PC-3 (cell line): ENCODE measurements at regions not wholly inside any gene's neighbourhood (a gene's known extent, or its start where the extent isn't known, plus 50 kb on each side); places are given as distances from the start of the nearest gene placed in this dataset.

Source experiments
- ATAC-seq: fragments of 200-7000 bp; cut with Tn5 transposase; 2 replicates; pipeline ENCODE4 v1.9.1; 2020; ENCODE audit warnings: mild to moderate bottlenecking, moderate library complexity
- BruUV-seq: library from RNA; stranded (reverse); fragments of 400-500 nt; replicated peaks from 2 replicates; lab custom pipeline; 2021; lab: Mats Ljungman, UMichigan
- CTCF ChIA-PET: fragments of 300-600 bp; sonication (Branson Sonifier 250); formaldehyde crosslinking; loops from one replicate; lab custom pipeline; 2022; ENCODE audit warnings: antibody characterized with exemption; lab: Charles Lee
- POLR2A ChIA-PET: fragments of 300-600 bp; sonication (Branson Sonifier 250); formaldehyde crosslinking; loops from one replicate; lab custom pipeline; 2022; ENCODE audit warnings: antibody characterized with exemption; ENCODE audit not compliant: unreplicated experiment; lab: Charles Lee
- DNase-seq: peaks from one replicate; pipeline ENCODE4 v3.0.0-alpha.2; 2015
- H2AFZ ChIP-seq: fragments of 300-600 bp; sonication (generic); 2 replicates; pipeline ENCODE4 v1.6.0; 2016; ENCODE audit warnings: antibody characterized with exemption, low read length
- H3F3A ChIP-seq: fragments of 300-600 bp; sonication (generic); one replicate; pipeline ENCODE4 v1.6.0; 2017; ENCODE audit warnings: antibody characterized with exemption, low read length, control low read depth, mild to moderate bottlenecking; ENCODE audit not compliant: unreplicated experiment
- H3K27ac ChIP-seq: fragments of 300-600 bp; sonication (generic); 2 replicates; pipeline ENCODE4 v1.5.1; 2016; ENCODE audit warnings: mild to moderate bottlenecking, low read length
- H3K27me3 ChIP-seq: fragments of 300-600 bp; sonication (generic); 2 replicates; pipeline ENCODE4 v1.6.1; 2016; ENCODE audit warnings: low read length, mixed read lengths
- H3K36me3 ChIP-seq: fragments of 300-600 bp; sonication (generic); 2 replicates; pipeline ENCODE4 v1.6.1; 2016; ENCODE audit warnings: low read depth, mixed run types, low read length, mixed read lengths
- H3K4me1 ChIP-seq: fragments of 300-600 bp; sonication (generic); 2 replicates; pipeline ENCODE4 v1.5.1; 2016; ENCODE audit warnings: low read length; ENCODE audit not compliant: insufficient read depth
- H3K4me2 ChIP-seq: fragments of 300-600 bp; sonication (generic); 2 replicates; pipeline ENCODE4 v1.6.0; 2016; ENCODE audit warnings: low read length
- H3K4me3 ChIP-seq: fragments of 300-600 bp; sonication (generic); 2 replicates; pipeline ENCODE4 v1.5.1; 2016; ENCODE audit warnings: mild to moderate bottlenecking, low read length, mixed read lengths
- H3K79me2 ChIP-seq: fragments of 300-600 bp; sonication (generic); 2 replicates; pipeline ENCODE4 v1.6.1; 2017; ENCODE audit warnings: low read length, mixed read lengths
- H3K9ac ChIP-seq: fragments of 300-600 bp; sonication (generic); 2 replicates; pipeline ENCODE4 v1.6.0; 2016; ENCODE audit warnings: mild to moderate bottlenecking, low read length
- H3K9me2 ChIP-seq: fragments of 300-600 bp; sonication (generic); replicated peaks from 2 replicates; pipeline ENCODE4 v1.6.1; 2016; ENCODE audit warnings: mixed run types, low read length, mixed read lengths
- H3K9me3 ChIP-seq: fragments of 300-600 bp; sonication (generic); 2 replicates; pipeline ENCODE4 v1.6.1; 2016; ENCODE audit warnings: low read length, mixed read lengths
- H4K20me1 ChIP-seq: fragments of 300-600 bp; sonication (generic); 2 replicates; pipeline ENCODE4 v1.6.1; 2016; ENCODE audit warnings: low read length, mixed read lengths
- CTCF ChIP-seq: fragments of 300-600 bp; sonication (generic); conservative IDR thresholded peaks from 2 replicates; pipeline ENCODE4 v1.5.1; 2017; ENCODE audit warnings: antibody characterized with exemption, low read depth, mild to moderate bottlenecking, low read length
- EZH2 ChIP-seq: fragments of 300-600 bp; sonication (generic); IDR thresholded peaks from one replicate; pipeline ENCODE4 v1.6.1; 2017; ENCODE audit warnings: antibody characterized with exemption, mild to moderate bottlenecking, low read length; ENCODE audit not compliant: unreplicated experiment
- EZH2phosphoT487 ChIP-seq: fragments of 300-600 bp; sonication (generic); IDR thresholded peaks from 2 replicates; pipeline ENCODE4 v1.6.1; 2018; ENCODE audit warnings: mild to moderate bottlenecking, antibody characterized with exemption, low read length, borderline replicate concordance
- intact Hi-C: fragments of 100-400 bp; cut with micrococcal nuclease; formaldehyde crosslinking; loops from 2 replicates; pipeline ENCODE4 v1.9.0; 2023

- no peaks in the 10 kb centered on the region for H3K9me3 ChIP-seq
- no peak overlapping the region for H3K4me2 ChIP-seq
- BruUV-seq: no TSS peak
- H3K36me3 ChIP-seq: no peaks in the 10 kb centered on the region; the same call in 1 of the 2 replicates
- no peak overlapping the region for H3K9ac ChIP-seq
- H3F3A ChIP-seq: no peaks in the 10 kb centered on the region
- intact Hi-C loops: no loop called here
- H3K27ac ChIP-seq: no peak overlapping the region
- no peak overlapping the region for H3K4me3 ChIP-seq
- ChIA-PET POLR2A (no interaction called here), CTCF (no interaction called here)
- DNase-seq (no peak), ATAC-seq (no peak)
- H3K27me3 ChIP-seq: peaks cover 36% of the 10 kb centered on the region
- TF ChIP-seq EZH2phosphoT487 (no peak), CTCF (no peak), EZH2 (no peak)
- no peaks in the 10 kb centered on the region for H4K20me1 ChIP-seq
- no peaks in the 10 kb centered on the region for H3K79me2 ChIP-seq
- no peak overlapping the region for H2AFZ ChIP-seq
- H3K4me1 ChIP-seq: no peaks in the 10 kb centered on the region
- H3K9me2 ChIP-seq: no peaks in the 10 kb centered on the region
These were observed 135.1 kb upstream of the PPP1R26 start for GRCh38 chr9:135344523-135344901.

GRCh38 chr9:135344915-135345500 is 134.6 kb upstream of the PPP1R26 start:
- ChIA-PET CTCF (no interaction called here), POLR2A (no interaction called here)
- Histone ChIP-seq H3K36me3 (no peaks in the 10 kb centered on the region; the same call in 1 of the 2 replicates), H3K79me2 (no peaks in the 10 kb centered on the region), H3K4me3 (no peak overlapping the region), H3F3A (no peaks in the 10 kb centered on the region), H3K27me3 (peaks cover 31% of the 10 kb centered on the region), H3K4me2 (no peak overlapping the region), H3K9ac (no peak overlapping the region), H2AFZ (no peak overlapping the region), H3K9me3 (no peaks in the 10 kb centered on the region), H3K9me2 (no peaks in the 10 kb centered on the region), H3K4me1 (no peaks in the 10 kb centered on the region), H4K20me1 (no peaks in the 10 kb centered on the region), H3K27ac (no peak overlapping the region)
- ATAC-seq (no peak), DNase-seq (no peak)
- TF ChIP-seq CTCF: no peak
- TF ChIP-seq EZH2phosphoT487: no peak
- no peak for TF ChIP-seq EZH2
- intact Hi-C loops: no loop called here
- no TSS peak for BruUV-seq

- DNase-seq: no peak
- ChIA-PET CTCF (no interaction called here), POLR2A (no interaction called here)
- Histone ChIP-seq H3K27me3 (peaks cover 25% of the 10 kb centered on the region), H3K9me3 (no peaks in the 10 kb centered on the region), H3K4me2 (no peak overlapping the region), H2AFZ (no peak overlapping the region), H3F3A (no peaks in the 10 kb centered on the region), H3K79me2 (no peaks in the 10 kb centered on the region), H3K36me3 (no peaks in the 10 kb centered on the region; the same call in 1 of the 2 replicates), H4K20me1 (no peaks in the 10 kb centered on the region), H3K4me1 (no peaks in the 10 kb centered on the region), H3K9ac (no peak overlapping the region), H3K9me2 (no peaks in the 10 kb centered on the region), H3K4me3 (no peak overlapping the region), H3K27ac (no peak overlapping the region)
- ATAC-seq: no peak
- no TSS peak for BruUV-seq
- TF ChIP-seq CTCF (no peak), EZH2 (no peak), EZH2phosphoT487 (no peak)
- intact Hi-C loops: no loop called here
These were observed 133.7 kb upstream of the PPP1R26 start for GRCh38 chr9:135345775-135346433.
